ENCODE measurements at regions not wholly inside any gene's neighbourhood (a gene's known extent, or its start where the extent isn't known, plus 50 kb on each side); places are given as distances from the start of the nearest gene placed in this dataset.

DNA sequence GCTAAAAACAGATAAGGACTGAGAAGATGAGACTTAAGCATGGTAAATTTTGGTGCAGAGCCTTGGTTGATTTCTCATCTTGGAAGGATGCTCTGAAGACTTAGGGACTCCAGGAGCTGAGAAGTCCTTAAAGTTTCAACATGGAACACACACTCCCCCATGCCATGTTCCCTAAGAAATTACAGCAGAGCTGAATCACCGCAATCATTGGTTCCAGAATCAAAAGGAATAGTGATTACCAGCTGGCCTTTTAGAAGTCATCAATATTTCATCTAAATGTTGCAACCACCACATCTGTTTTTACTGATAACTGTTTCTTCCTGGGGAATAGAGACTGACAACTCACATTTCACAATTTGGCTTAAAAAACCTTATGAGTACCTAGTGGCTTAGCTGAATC is 229.3 kb downstream of the MINAR1 start (continued):
- TF ChIP-seq PRDM2 (tag by site-specific recombination; IDR thresholded peaks at IDR 0.05; ENCODE audit: borderline replicate concordance) = no peak
- TF ChIP-seq ZNF354C (tag by site-specific recombination; IDR thresholded peaks at IDR 0.05; ENCODE audit: borderline replicate concordance, low read depth) = no peak
- TF ChIP-seq, protein P1, sequence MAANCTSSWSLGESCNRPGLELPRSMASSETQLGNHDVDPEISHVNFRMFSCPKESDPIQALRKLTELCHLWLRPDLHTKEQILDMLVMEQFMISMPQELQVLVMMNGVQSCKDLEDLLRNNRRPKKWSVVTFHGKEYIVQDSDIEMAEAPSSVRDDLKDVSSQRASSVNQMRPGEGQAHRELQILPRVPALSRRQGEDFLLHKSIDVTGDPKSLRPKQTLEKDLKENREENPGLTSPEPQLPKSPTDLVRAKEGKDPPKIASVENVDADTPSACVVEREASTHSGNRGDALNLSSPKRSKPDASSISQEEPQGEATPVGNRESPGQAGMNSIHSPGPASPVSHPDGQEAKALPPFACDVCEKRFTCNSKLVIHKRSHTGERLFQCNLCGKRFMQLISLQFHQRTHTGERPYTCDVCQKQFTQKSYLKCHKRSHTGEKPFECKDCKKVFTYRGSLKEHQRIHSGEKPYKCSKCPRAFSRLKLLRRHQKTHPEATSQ (tag by site-specific recombination; IDR thresholded peaks at IDR 0.05) = no peak
- no peak for TF ChIP-seq ZNF184 (tag by site-specific recombination; IDR thresholded peaks at IDR 0.05)
- no peak for TF ChIP-seq ZNF580 (tag by site-specific recombination; IDR thresholded peaks at IDR 0.05)
- no peak for TF ChIP-seq ZFP37 (tag by site-specific recombination; IDR thresholded peaks at IDR 0.05)
- no peak for TF ChIP-seq ZIC2 (tag by site-specific recombination; IDR thresholded peaks at IDR 0.05)
- TF ChIP-seq ZNF114 (tag by site-specific recombination; IDR thresholded peaks at IDR 0.05) = no peak
- no peak for TF ChIP-seq ZNF626 (tag by site-specific recombination; IDR thresholded peaks at IDR 0.05)
- TF ChIP-seq ZNF830 (tag by site-specific recombination; IDR thresholded peaks at IDR 0.05; ENCODE audit: low read depth) = no peak

- POLR2A ChIA-PET = no interaction called here
- no peaks in the 10 kb centered on the region for H3K9me3 ChIP-seq (ENCODE audit: control insufficient read depth, insufficient read depth, low read depth, low read length)
- H3K4me3 ChIP-seq (ENCODE audit: low read depth, low read length) = no peak overlapping the region
- H3K4me1 ChIP-seq (ENCODE audit: control insufficient read depth, insufficient read depth, low read length) = no peaks in the 10 kb centered on the region
- CTCF ChIA-PET = interaction anchor here (0.7 to 1.8 kb wide), 3 partner anchors 13 to 334 kb away, joined by 3 to 11 read pairs (median 3); no protein-coding TSS in a partner anchor
- no peak overlapping the region for H3K27ac ChIP-seq (ENCODE audit: extremely low read depth, low read depth, low read length)
- H3K36me3 ChIP-seq (ENCODE audit: control insufficient read depth in 2 of 2, insufficient read depth in 1 of 2, low read length in 2 of 2) = no peaks in the 10 kb centered on the region
- TF ChIP-seq ZNF23 (tag by site-specific recombination; IDR thresholded peaks at IDR 0.05; ENCODE audit: borderline replicate concordance) = no peak
- TF ChIP-seq ZNF776 (tag by site-specific recombination; IDR thresholded peaks at IDR 0.05; ENCODE audit: borderline replicate concordance) = no peak
- TF ChIP-seq ZFP41 (tag by site-specific recombination; IDR thresholded peaks at IDR 0.05; ENCODE audit: borderline replicate concordance) = no peak
- no peak for TF ChIP-seq ZNF24 (tag by site-specific recombination; IDR thresholded peaks at IDR 0.05)
- no peak for TF ChIP-seq ZNF121 (tag by site-specific recombination; IDR thresholded peaks at IDR 0.05)
- TF ChIP-seq IKZF3 (tag by site-specific recombination; IDR thresholded peaks at IDR 0.05) = no peak
- TF ChIP-seq, protein P2, sequence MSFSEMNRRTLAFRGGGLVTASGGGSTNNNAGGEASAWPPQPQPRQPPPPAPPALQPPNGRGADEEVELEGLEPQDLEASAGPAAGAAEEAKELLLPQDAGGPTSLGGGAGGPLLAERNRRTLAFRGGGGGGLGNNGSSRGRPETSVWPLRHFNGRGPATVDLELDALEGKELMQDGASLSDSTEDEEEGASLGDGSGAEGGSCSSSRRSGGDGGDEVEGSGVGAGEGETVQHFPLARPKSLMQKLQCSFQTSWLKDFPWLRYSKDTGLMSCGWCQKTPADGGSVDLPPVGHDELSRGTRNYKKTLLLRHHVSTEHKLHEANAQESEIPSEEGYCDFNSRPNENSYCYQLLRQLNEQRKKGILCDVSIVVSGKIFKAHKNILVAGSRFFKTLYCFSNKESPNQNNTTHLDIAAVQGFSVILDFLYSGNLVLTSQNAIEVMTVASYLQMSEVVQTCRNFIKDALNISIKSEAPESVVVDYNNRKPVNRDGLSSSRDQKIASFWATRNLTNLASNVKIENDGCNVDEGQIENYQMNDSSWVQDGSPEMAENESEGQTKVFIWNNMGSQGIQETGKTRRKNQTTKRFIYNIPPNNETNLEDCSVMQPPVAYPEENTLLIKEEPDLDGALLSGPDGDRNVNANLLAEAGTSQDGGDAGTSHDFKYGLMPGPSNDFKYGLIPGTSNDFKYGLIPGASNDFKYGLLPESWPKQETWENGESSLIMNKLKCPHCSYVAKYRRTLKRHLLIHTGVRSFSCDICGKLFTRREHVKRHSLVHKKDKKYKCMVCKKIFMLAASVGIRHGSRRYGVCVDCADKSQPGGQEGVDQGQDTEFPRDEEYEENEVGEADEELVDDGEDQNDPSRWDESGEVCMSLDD (tag by site-specific recombination; IDR thresholded peaks at IDR 0.05) = no peak
- TF ChIP-seq HOXD13 (CRISPR knock-in tag; IDR thresholded peaks at IDR 0.05; ENCODE audit: borderline replicate concordance) = no peak
- TF ChIP-seq ZNF280D (tag by site-specific recombination; IDR thresholded peaks at IDR 0.05) = no peak
- TF ChIP-seq ZNF341 (tag by site-specific recombination; IDR thresholded peaks at IDR 0.05; ENCODE audit: low read depth) = no peak
- TF ChIP-seq ZNF214 (tag by site-specific recombination; IDR thresholded peaks at IDR 0.05; ENCODE audit: borderline replicate concordance) = no peak
- no peak for TF ChIP-seq ZNF248 (tag by site-specific recombination; IDR thresholded peaks at IDR 0.05)
- no peak for TF ChIP-seq ZSCAN16 (tag by site-specific recombination; IDR thresholded peaks at IDR 0.05)
These were observed 223.2 kb downstream of the MTHFS start for GRCh38 chr15:79673416-79674123.
